Caco-2 (cell line): ENCODE measurements at regions not wholly inside any gene's neighbourhood (a gene's known extent, or its start where the extent isn't known, plus 50 kb on each side); places are given as distances from the start of the nearest gene placed in this dataset.

Source experiments
- BruUV-seq: library from RNA; stranded (reverse); fragments of 400-500 nt; replicated peaks from 2 replicates; lab custom pipeline; 2021; lab: Mats Ljungman, UMichigan
- CTCF ChIA-PET: fragments of 300-600 bp; sonication (Branson Sonifier 250); formaldehyde crosslinking; loops from one replicate; lab custom pipeline; 2022; ENCODE audit warnings: antibody characterized with exemption; lab: Charles Lee
- POLR2A ChIA-PET: fragments of 300-600 bp; sonication (Branson Sonifier 250); formaldehyde crosslinking; loops from one replicate; lab custom pipeline; 2022; ENCODE audit warnings: antibody characterized with exemption; lab: Charles Lee
- DNase-seq, 2 experiments: peaks; one replicate each; pipeline versions ENCODE4 v3.0.0 to v3.0.0-alpha.2; 2020 to 2022
- H3K27me3 ChIP-seq: replicated peaks from 2 replicates; pipeline ENCODE4 v1.6.0; 2011; ENCODE audit warnings: low read length; ENCODE audit not compliant: control insufficient read depth, insufficient read depth
- H3K36me3 ChIP-seq: 2 replicates; pipeline ENCODE4 v1.5.1; 2011; ENCODE audit warnings: low read length; ENCODE audit not compliant: control insufficient read depth, insufficient read depth
- H3K4me1 ChIP-seq: fragments of 250-450 bp; sonication (Bioruptor Pico); 2 replicates; pipeline ENCODE4 v1.5.1; 2020; ENCODE audit warnings: mild to moderate bottlenecking
- H3K4me3 ChIP-seq: 2 replicates; pipeline ENCODE4 v1.5.1; 2011; ENCODE audit warnings: low read depth, mild to moderate bottlenecking, control low read depth, low read length
- H3K9me3 ChIP-seq: fragments of 250-450 bp; sonication (Bioruptor Pico); 2 replicates; pipeline ENCODE4 v1.5.1; 2020; ENCODE audit warnings: mild to moderate bottlenecking, moderate library complexity
- H3K27ac Mint-ChIP-seq: one replicate; pipeline ENCODE4 v1.8.0; 2022; ENCODE audit warnings: mixed read lengths; ENCODE audit not compliant: unreplicated experiment
- H3K27me3 Mint-ChIP-seq: one replicate; pipeline ENCODE4 v1.8.0; 2022; ENCODE audit warnings: mixed read lengths; ENCODE audit not compliant: insufficient read depth, unreplicated experiment
- H3K36me3 Mint-ChIP-seq: one replicate; pipeline ENCODE4 v1.8.0; 2022; ENCODE audit warnings: mild to moderate bottlenecking, mixed read lengths; ENCODE audit not compliant: insufficient read depth, unreplicated experiment
- H3K4me1 Mint-ChIP-seq: one replicate; pipeline ENCODE4 v1.8.0; 2022; ENCODE audit warnings: low read depth, mixed read lengths; ENCODE audit not compliant: unreplicated experiment
- H3K4me3 Mint-ChIP-seq: one replicate; pipeline ENCODE4 v1.8.0; 2022; ENCODE audit warnings: mild to moderate bottlenecking, moderate library complexity, mixed read lengths; ENCODE audit not compliant: unreplicated experiment
- H3K9me3 Mint-ChIP-seq: one replicate; pipeline ENCODE4 v1.8.0; 2022; ENCODE audit warnings: mixed read lengths; ENCODE audit not compliant: unreplicated experiment
- intact Hi-C: fragments of 100-400 bp; cut with micrococcal nuclease; formaldehyde crosslinking; loops from one replicate; pipeline ENCODE4 v1.10.0; 2022; ENCODE audit not compliant: unreplicated experiment
- TF ChIP-seq, protein P1 (sequence below), 2 experiments: fragments of 200-600 bp in 1 of 2; IDR thresholded peaks; 1 replicate in 1 of 2; 2 replicates in 1 of 2; pipeline versions ENCODE4 v1.5.1 to v1.8.0; 2011 to 2022; ENCODE audit warnings: antibody characterized with exemption in 1 of 2, control low read depth in 1 of 2, inconsistent platforms in 1 of 2, low read depth in 1 of 2, low read length in 1 of 2, mild to moderate bottlenecking in 1 of 2, moderate library complexity in 1 of 2; ENCODE audit not compliant: insufficient read depth in 1 of 2, severe bottlenecking in 1 of 2, unreplicated experiment in 1 of 2

DNA sequence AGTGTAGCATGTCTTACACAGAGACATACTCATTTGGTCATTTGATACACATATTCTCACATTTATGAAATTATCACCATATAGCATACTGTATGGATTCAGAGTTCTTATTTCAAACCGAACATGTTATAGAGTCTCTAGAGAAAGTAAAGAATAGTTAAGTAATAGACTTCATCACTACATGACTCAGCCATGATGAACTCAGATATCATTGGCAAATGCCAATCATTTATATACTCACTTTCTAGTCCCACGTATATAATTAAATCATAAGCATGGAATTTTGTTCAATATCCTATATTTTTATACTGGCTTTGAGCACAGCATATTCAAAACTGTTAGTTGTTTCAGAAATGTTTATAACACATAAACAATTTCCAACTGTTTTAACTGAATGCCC lies 749.9 kb downstream of the HACE1 start:
- POLR2A ChIA-PET: no interaction called here
- H3K4me1 Mint-ChIP-seq: no peaks in the 10 kb centered on the region
- no peak overlapping the region for H3K27ac Mint-ChIP-seq
- no peaks in the 10 kb centered on the region for H3K27me3 Mint-ChIP-seq
- no peak for DNase-seq
- Histone ChIP-seq H3K36me3 (no peaks in the 10 kb centered on the region), H3K27me3 (no peaks in the 10 kb centered on the region), H3K9me3 (no peaks in the 10 kb centered on the region), H3K4me1 (no peaks in the 10 kb centered on the region), H3K4me3 (no peak overlapping the region)
- CTCF ChIA-PET: no interaction called here
- H3K9me3 Mint-ChIP-seq: no peaks in the 10 kb centered on the region
- intact Hi-C loops: no loop called here
- TF ChIP-seq, protein P1, sequence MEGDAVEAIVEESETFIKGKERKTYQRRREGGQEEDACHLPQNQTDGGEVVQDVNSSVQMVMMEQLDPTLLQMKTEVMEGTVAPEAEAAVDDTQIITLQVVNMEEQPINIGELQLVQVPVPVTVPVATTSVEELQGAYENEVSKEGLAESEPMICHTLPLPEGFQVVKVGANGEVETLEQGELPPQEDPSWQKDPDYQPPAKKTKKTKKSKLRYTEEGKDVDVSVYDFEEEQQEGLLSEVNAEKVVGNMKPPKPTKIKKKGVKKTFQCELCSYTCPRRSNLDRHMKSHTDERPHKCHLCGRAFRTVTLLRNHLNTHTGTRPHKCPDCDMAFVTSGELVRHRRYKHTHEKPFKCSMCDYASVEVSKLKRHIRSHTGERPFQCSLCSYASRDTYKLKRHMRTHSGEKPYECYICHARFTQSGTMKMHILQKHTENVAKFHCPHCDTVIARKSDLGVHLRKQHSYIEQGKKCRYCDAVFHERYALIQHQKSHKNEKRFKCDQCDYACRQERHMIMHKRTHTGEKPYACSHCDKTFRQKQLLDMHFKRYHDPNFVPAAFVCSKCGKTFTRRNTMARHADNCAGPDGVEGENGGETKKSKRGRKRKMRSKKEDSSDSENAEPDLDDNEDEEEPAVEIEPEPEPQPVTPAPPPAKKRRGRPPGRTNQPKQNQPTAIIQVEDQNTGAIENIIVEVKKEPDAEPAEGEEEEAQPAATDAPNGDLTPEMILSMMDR (IDR thresholded peaks at IDR 0.05; ENCODE audit: insufficient read depth in 1 of 2, low read depth in 1 of 2, low read length in 1 of 2, severe bottlenecking in 1 of 2, unreplicated experiment in 1 of 2): no peak
- no TSS peak for BruUV-seq
- H3K36me3 Mint-ChIP-seq: no peaks in the 10 kb centered on the region
- H3K4me3 Mint-ChIP-seq: no peak overlapping the region

DNA sequence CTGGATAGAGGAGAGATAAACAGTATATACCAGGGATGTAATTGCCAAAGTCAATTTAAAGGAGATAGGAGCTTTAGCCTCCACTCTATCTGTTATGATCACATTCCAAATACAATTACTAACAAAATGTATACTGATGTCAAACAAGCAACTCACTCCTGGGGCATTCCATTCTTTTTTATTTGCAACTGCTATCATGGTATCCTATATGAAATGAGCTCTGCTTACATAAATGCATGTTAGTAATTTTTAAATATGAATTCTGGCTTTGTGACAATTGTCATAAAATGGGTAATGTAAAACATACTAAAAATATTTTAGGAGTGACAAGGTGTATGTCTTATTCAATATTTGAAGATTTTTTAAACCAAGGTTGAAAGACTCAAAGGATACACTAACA lies 751.1 kb downstream of the HACE1 start:
- TF ChIP-seq, protein P1 (IDR thresholded peaks at IDR 0.05; ENCODE audit: insufficient read depth in 1 of 2, low read depth in 1 of 2, low read length in 1 of 2, severe bottlenecking in 1 of 2, unreplicated experiment in 1 of 2): no peak
- intact Hi-C loops: no loop called here
- POLR2A ChIA-PET: no interaction called here
- no peaks in the 10 kb centered on the region for H3K36me3 Mint-ChIP-seq
- H3K4me3 Mint-ChIP-seq: no peak overlapping the region
- H3K27me3 ChIP-seq: no peaks in the 10 kb centered on the region
- H3K9me3 Mint-ChIP-seq: no peaks in the 10 kb centered on the region
- DNase-seq: no peak
- H3K27me3 Mint-ChIP-seq: no peaks in the 10 kb centered on the region
- no TSS peak for BruUV-seq
- H3K36me3 ChIP-seq: no peaks in the 10 kb centered on the region
- H3K27ac Mint-ChIP-seq: no peak overlapping the region
- no peaks in the 10 kb centered on the region for H3K9me3 ChIP-seq
- no peaks in the 10 kb centered on the region for H3K4me1 ChIP-seq
- no peaks in the 10 kb centered on the region for H3K4me1 Mint-ChIP-seq
- no peak overlapping the region for H3K4me3 ChIP-seq
- CTCF ChIA-PET: no interaction called here

DNA sequence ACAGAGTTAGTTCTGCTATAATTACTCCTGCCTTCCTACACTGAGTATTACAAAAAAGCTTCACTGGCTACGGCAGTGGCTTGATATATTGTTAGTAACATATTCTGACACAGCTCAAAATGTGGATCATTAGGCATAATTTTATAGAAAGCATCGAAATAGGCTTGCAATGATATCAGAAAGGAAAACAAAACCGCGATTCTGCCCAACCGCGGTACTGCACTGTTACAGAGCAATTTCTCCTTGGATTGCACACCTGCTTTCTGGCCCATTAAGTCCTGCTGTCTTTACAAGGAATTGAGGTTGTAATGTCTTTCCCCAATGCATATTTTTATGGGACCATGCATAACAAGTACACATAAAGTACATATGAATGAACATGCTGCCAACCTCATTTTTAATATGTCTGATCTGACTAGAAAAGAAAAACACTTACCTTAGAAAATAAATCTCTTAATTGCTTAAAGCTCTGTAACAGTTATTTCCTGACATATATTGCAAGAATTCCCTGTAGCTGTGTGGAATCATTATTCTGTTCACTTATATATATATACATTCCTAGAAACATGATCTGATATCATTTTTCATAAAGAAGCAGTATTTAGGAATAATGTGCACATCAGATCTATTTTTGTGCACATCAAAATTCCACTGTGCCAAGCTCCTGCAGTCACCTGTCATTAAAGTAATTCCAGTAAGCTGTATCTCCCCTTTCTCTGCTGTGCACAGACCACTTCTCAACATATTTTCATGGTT lies 763.9 kb downstream of the HACE1 start:
- Histone ChIP-seq H3K4me3 (0 out of 2 replicates have a peak overlapping the region, but pooled peaks have one; percentile 3), H3K9me3 (no peaks in the 10 kb centered on the region), H3K36me3 (no peaks in the 10 kb centered on the region), H3K4me1 (no peaks in the 10 kb centered on the region), H3K27me3 (no peaks in the 10 kb centered on the region)
- no peaks in the 10 kb centered on the region for H3K27me3 Mint-ChIP-seq
- ChIA-PET POLR2A (no interaction called here), CTCF (no interaction called here)
- no peak for DNase-seq
- no peak overlapping the region for H3K27ac Mint-ChIP-seq
- no TSS peak for BruUV-seq
- H3K36me3 Mint-ChIP-seq: no peaks in the 10 kb centered on the region
- intact Hi-C loops: no loop called here
- no peaks in the 10 kb centered on the region for H3K9me3 Mint-ChIP-seq
- no peaks in the 10 kb centered on the region for H3K4me1 Mint-ChIP-seq
- TF ChIP-seq, protein P1 (IDR thresholded peaks at IDR 0.05; ENCODE audit: insufficient read depth in 1 of 2, low read depth in 1 of 2, low read length in 1 of 2, severe bottlenecking in 1 of 2, unreplicated experiment in 1 of 2): no peak
- peak overlapping the region; percentile 64 for H3K4me3 Mint-ChIP-seq
